ENCODE measurements at regions not wholly inside any gene's neighbourhood (a gene's known extent, or its start where the extent isn't known, plus 50 kb on each side); places are given as distances from the start of the nearest gene placed in this dataset.

- in situ Hi-C loops (cut with HindIII; ENCODE audit: low sequenced_read_pairs): no loop called here
These were observed 441.0 kb downstream of the CDK5RAP2 start for GRCh38 chr9:120138955-120139354.

GRCh38 chr9:120137186-120137840, 442.7 kb downstream of the CDK5RAP2 start:
- in situ Hi-C loops (cut with HindIII; ENCODE audit: low sequenced_read_pairs): no loop called here

- in situ Hi-C loops (cut with HindIII; ENCODE audit: low sequenced_read_pairs): no loop called here
These were observed 443.3 kb downstream of the CDK5RAP2 start for GRCh38 chr9:120136696-120137095.

- in situ Hi-C loops (cut with HindIII; ENCODE audit: low sequenced_read_pairs): no loop called here
These were observed 462.9 kb downstream of the CDK5RAP2 start for GRCh38 chr9:120117081-120117480.

GRCh38 chr9:120110520-120110919, 469.4 kb downstream of the CDK5RAP2 start:
- in situ Hi-C loops (cut with HindIII; ENCODE audit: low sequenced_read_pairs): no loop called here

- in situ Hi-C loops (cut with HindIII; ENCODE audit: low sequenced_read_pairs): no loop called here
These were observed 470.7 kb downstream of the CDK5RAP2 start for GRCh38 chr9:120109242-120109641.

- in situ Hi-C loops (cut with HindIII; ENCODE audit: low sequenced_read_pairs): no loop called here
These were observed 472.8 kb downstream of the CDK5RAP2 start for GRCh38 chr9:120107138-120107537.

GRCh38 chr9:120104771-120105170, 475.2 kb downstream of the CDK5RAP2 start:
- in situ Hi-C loops (cut with HindIII; ENCODE audit: low sequenced_read_pairs): no loop called here

GRCh38 chr9:120100595-120100994, 479.4 kb downstream of the CDK5RAP2 start:
- in situ Hi-C loops (cut with HindIII; ENCODE audit: low sequenced_read_pairs): no loop called here

- in situ Hi-C loops (cut with HindIII; ENCODE audit: low sequenced_read_pairs): no loop called here
These were observed 480.9 kb downstream of the CDK5RAP2 start for GRCh38 chr9:120099065-120099464.

- in situ Hi-C loops (cut with HindIII; ENCODE audit: low sequenced_read_pairs): no loop called here
These were observed 481.4 kb downstream of the CDK5RAP2 start for GRCh38 chr9:120098584-120098983.

GRCh38 chr9:120091206-120091605, 488.8 kb downstream of the CDK5RAP2 start:
- in situ Hi-C loops (cut with HindIII; ENCODE audit: low sequenced_read_pairs): no loop called here

- in situ Hi-C loops (cut with HindIII; ENCODE audit: low sequenced_read_pairs): no loop called here
These were observed 499.1 kb downstream of the CDK5RAP2 start for GRCh38 chr9:120080849-120081248.

GRCh38 chr9:120078112-120078511, 501.9 kb downstream of the CDK5RAP2 start:
- in situ Hi-C loops (cut with HindIII; ENCODE audit: low sequenced_read_pairs): no loop called here

- in situ Hi-C loops (cut with HindIII; ENCODE audit: low sequenced_read_pairs): no loop called here
These were observed 508.2 kb downstream of the CDK5RAP2 start for GRCh38 chr9:120071760-120072159.

- in situ Hi-C loops (cut with HindIII; ENCODE audit: low sequenced_read_pairs): no loop called here
These were observed 513.7 kb downstream of the CDK5RAP2 start for GRCh38 chr9:120066315-120066714.

GRCh38 chr9:120065151-120065550, 514.8 kb downstream of the CDK5RAP2 start:
- in situ Hi-C loops (cut with HindIII; ENCODE audit: low sequenced_read_pairs): no loop called here

GRCh38 chr9:120045011-120045410, 535.0 kb downstream of the CDK5RAP2 start:
- in situ Hi-C loops (cut with HindIII; ENCODE audit: low sequenced_read_pairs): no loop called here

GRCh38 chr9:120043448-120043847, 536.5 kb downstream of the CDK5RAP2 start:
- in situ Hi-C loops (cut with HindIII; ENCODE audit: low sequenced_read_pairs): no loop called here

GRCh38 chr9:120040896-120041295, 539.1 kb downstream of the CDK5RAP2 start:
- in situ Hi-C loops (cut with HindIII; ENCODE audit: low sequenced_read_pairs): no loop called here

- in situ Hi-C loops (cut with HindIII; ENCODE audit: low sequenced_read_pairs): no loop called here
These were observed 541.6 kb downstream of the CDK5RAP2 start for GRCh38 chr9:120038342-120038741.

GRCh38 chr9:120032639-120033038, 547.3 kb downstream of the CDK5RAP2 start:
- in situ Hi-C loops (cut with HindIII; ENCODE audit: low sequenced_read_pairs): no loop called here

- in situ Hi-C loops (cut with HindIII; ENCODE audit: low sequenced_read_pairs): no loop called here
These were observed 549.1 kb downstream of the CDK5RAP2 start for GRCh38 chr9:120030847-120031246.

All from DLD1 (cell line).